T-cell (primary cell): ENCODE measurements at regions not wholly inside any gene's neighbourhood (a gene's known extent, or its start where the extent isn't known, plus 50 kb on each side); places are given as distances from the start of the nearest gene placed in this dataset.

ENCODE experiments used
- ATAC-seq, 4 experiments: fragments of 200-7000 bp in 3 of 4; fragments of 150-1000 bp in 1 of 4; cut with Tn5 transposase; replicated peaks in 1 of 4; 1 replicate in 3 of 4; 2 replicates in 1 of 4; pipeline ENCODE4 v1.10.0; 2021; ENCODE audit warnings: moderate library complexity in 3 of 4, mild to moderate bottlenecking in 2 of 4, moderate number of reproducible peaks in 1 of 4
- CTCF ChIA-PET, 2 donors: fragments of 300-600 bp; sonication (Branson Sonifier 250); formaldehyde crosslinking; loops; one replicate each; lab custom pipeline; 2022; ENCODE audit warnings: antibody characterized with exemption in 2 of 2; lab: Charles Lee
- POLR2A ChIA-PET, 2 donors: fragments of 300-600 bp; sonication (Branson Sonifier 250); formaldehyde crosslinking; loops; one replicate each; lab custom pipeline; 2022; ENCODE audit warnings: antibody characterized with exemption in 2 of 2; lab: Charles Lee
- DNase-seq, 35 experiments: peaks; one replicate each; pipeline versions ENCODE4 v3.0.0 to v3.0.0-alpha.2; 2013 to 2023
- H3K27ac ChIP-seq: one replicate; pipeline ENCODE4 v1.5.1; 2013; ENCODE audit warnings: low read length
- H3K27me3 ChIP-seq, 2 experiments: replicated peaks in 1 of 2; 1 replicate in 1 of 2; 2 replicates in 1 of 2; pipeline versions ENCODE4 v1.6.1 to v1.7.0; 2013; ENCODE audit warnings: low read length in 1 of 2, mixed read lengths in 1 of 2; ENCODE audit not compliant: control insufficient read depth in 2 of 2, insufficient read depth in 2 of 2; ENCODE audit errors: extremely low read depth in 1 of 2
- H3K36me3 ChIP-seq, 2 donors: 1 replicate in 1 of 2; 2 replicates in 1 of 2; pipeline versions ENCODE4 v1.6.1 to v1.7.0; 2013; ENCODE audit warnings: low read length in 1 of 2; ENCODE audit not compliant: control insufficient read depth in 2 of 2, insufficient read depth in 1 of 2; ENCODE audit errors: extremely low read depth in 1 of 2
- H3K4me1 ChIP-seq, 2 experiments: 1 replicate in 1 of 2; 2 replicates in 1 of 2; pipeline versions ENCODE4 v1.6.1 to v1.7.0; 2013; ENCODE audit warnings: low read length in 2 of 2, mixed read lengths in 1 of 2; ENCODE audit not compliant: insufficient read depth in 2 of 2, control insufficient read depth in 1 of 2; ENCODE audit errors: extremely low read depth in 1 of 2
- H3K4me3 ChIP-seq, 2 donors: 1 replicate in 1 of 2; 2 replicates in 1 of 2; pipeline versions ENCODE4 v1.5.1 to v1.7.0; 2013; ENCODE audit warnings: mild to moderate bottlenecking in 2 of 2, low read length in 1 of 2, moderate library complexity in 1 of 2; ENCODE audit not compliant: control insufficient read depth in 1 of 2; ENCODE audit errors: extremely low read depth in 1 of 2
- H3K9me3 ChIP-seq: 2 replicates; pipeline ENCODE4 v1.7.0; 2013
- H3K27ac Mint-ChIP-seq, 2 donors: one replicate each; pipeline ENCODE4 v1.8.0; 2020 to 2021; ENCODE audit warnings: mild to moderate bottlenecking in 2 of 2, mixed read lengths in 2 of 2
- H3K27me3 Mint-ChIP-seq, 2 donors: one replicate each; pipeline ENCODE4 v1.8.0; 2021 to 2022; ENCODE audit warnings: mixed read lengths in 2 of 2
- H3K36me3 Mint-ChIP-seq: one replicate; pipeline ENCODE4 v1.8.0; 2021; ENCODE audit warnings: mixed read lengths
- H3K4me1 Mint-ChIP-seq, 3 donors: one replicate each; pipeline ENCODE4 v1.8.0; 2020 to 2022; ENCODE audit warnings: mixed read lengths in 3 of 3, mild to moderate bottlenecking in 1 of 3
- H3K4me3 Mint-ChIP-seq, 3 donors: one replicate each; pipeline ENCODE4 v1.8.0; 2020 to 2022; ENCODE audit warnings: mild to moderate bottlenecking in 3 of 3, mixed read lengths in 3 of 3, moderate library complexity in 3 of 3
- H3K9me3 Mint-ChIP-seq, 3 donors: one replicate each; pipeline ENCODE4 v1.8.0; 2020 to 2022; ENCODE audit warnings: mixed read lengths in 3 of 3
- WGBS: methylation state at CpG from one replicate; pipeline ENCODE4 v1.1.5; 2013; ENCODE audit warnings: missing lambda C conversion rate; ENCODE audit not compliant: insufficient coverage; 5-methylcytosine and 5-hydroxymethylcytosine counted together

GRCh38 chr12:88756917-88757316 is 176.6 kb upstream of the KITLG start:
- WGBS, result 86% methylated on average over 4 of the region's 4 CpGs
- peaks cover 0 to 15% (median 0%) of the 10 kb centered on the region in 3 donors for H3K9me3 Mint-ChIP-seq
- Histone ChIP-seq H3K27ac (no peak overlapping the region), H3K27me3 (no peaks in the 10 kb centered on the region), H3K4me3 (no peak overlapping the region), H3K36me3 (no peaks in the 10 kb centered on the region), H3K9me3 (no peaks in the 10 kb centered on the region), H3K4me1 (no peaks in the 10 kb centered on the region)
- no peaks in the 10 kb centered on the region for H3K4me1 Mint-ChIP-seq
- ChIA-PET CTCF (no interaction called here), POLR2A (no interaction called here)
- H3K36me3 Mint-ChIP-seq, result no peaks in the 10 kb centered on the region
- H3K4me3 Mint-ChIP-seq, result no peak overlapping the region
- no peak for DNase-seq
- no peak for ATAC-seq
- no peak overlapping the region for H3K27ac Mint-ChIP-seq
- no peaks in the 10 kb centered on the region for H3K27me3 Mint-ChIP-seq

- DNase-seq (no peak), ATAC-seq (no peak)
- no peaks in the 10 kb centered on the region for H3K27me3 Mint-ChIP-seq
- no peaks in the 10 kb centered on the region for H3K4me1 Mint-ChIP-seq
- H3K27me3 ChIP-seq, result no peaks in the 10 kb centered on the region
- H3K9me3 Mint-ChIP-seq, result peaks cover 0 to 15% (median 0%) of the 10 kb centered on the region in 3 donors
- ChIA-PET CTCF (no interaction called here), POLR2A (no interaction called here)
- H3K36me3 ChIP-seq, result no peaks in the 10 kb centered on the region
- H3K27ac Mint-ChIP-seq, result no peak overlapping the region
- no peak overlapping the region for H3K4me3 Mint-ChIP-seq
- no peaks in the 10 kb centered on the region for H3K36me3 Mint-ChIP-seq
- no peak overlapping the region for H3K4me3 ChIP-seq
- no peaks in the 10 kb centered on the region for H3K9me3 ChIP-seq
- H3K27ac ChIP-seq, result no peak overlapping the region
- 75% methylated on average over 2 of the region's 3 CpGs for WGBS
- no peaks in the 10 kb centered on the region for H3K4me1 ChIP-seq
These were observed 175.9 kb upstream of the KITLG start for GRCh38 chr12:88756153-88756552.

GRCh38 chr12:88753707-88754106 is 173.4 kb upstream of the KITLG start:
- Histone ChIP-seq H3K4me1 (no peaks in the 10 kb centered on the region), H3K9me3 (no peaks in the 10 kb centered on the region), H3K27me3 (no peaks in the 10 kb centered on the region), H3K4me3 (no peak overlapping the region), H3K27ac (no peak overlapping the region), H3K36me3 (no peaks in the 10 kb centered on the region)
- POLR2A ChIA-PET, result no interaction called here
- H3K27me3 Mint-ChIP-seq, result no peaks in the 10 kb centered on the region
- peaks cover 0 to 13% (median 0%) of the 10 kb centered on the region in 3 donors for H3K9me3 Mint-ChIP-seq
- no peak for ATAC-seq
- H3K4me3 Mint-ChIP-seq, result no peak overlapping the region
- H3K4me1 Mint-ChIP-seq, result no peaks in the 10 kb centered on the region
- WGBS, result no CpG with 5 or more reads among the region's 8 CpGs
- no peak overlapping the region for H3K27ac Mint-ChIP-seq
- H3K36me3 Mint-ChIP-seq, result no peaks in the 10 kb centered on the region
- CTCF ChIA-PET, result no interaction called here
- no peak for DNase-seq

- no peak overlapping the region for H3K27ac ChIP-seq
- H3K27me3 Mint-ChIP-seq, result no peaks in the 10 kb centered on the region
- no peak for ATAC-seq
- H3K4me3 ChIP-seq, result no peak overlapping the region
- WGBS, result 92% methylated on average over 3 of the region's 4 CpGs
- no peaks in the 10 kb centered on the region for H3K9me3 ChIP-seq
- CTCF ChIA-PET, result no interaction called here
- H3K27me3 ChIP-seq, result no peaks in the 10 kb centered on the region
- no peaks in the 10 kb centered on the region for H3K36me3 Mint-ChIP-seq
- no peaks in the 10 kb centered on the region for H3K4me1 ChIP-seq
- no peak overlapping the region for H3K27ac Mint-ChIP-seq
- H3K9me3 Mint-ChIP-seq, result peaks cover 0 to 13% (median 0%) of the 10 kb centered on the region in 3 donors
- H3K4me1 Mint-ChIP-seq, result no peaks in the 10 kb centered on the region
- H3K4me3 Mint-ChIP-seq, result no peak overlapping the region
- POLR2A ChIA-PET, result no interaction called here
- H3K36me3 ChIP-seq, result no peaks in the 10 kb centered on the region
- no peak for DNase-seq
These were observed 172.8 kb upstream of the KITLG start for GRCh38 chr12:88753066-88753465.

- CTCF ChIA-PET, result interaction anchor here in 1 of 2 donors (0.8 kb wide), 1 partner anchor 76 kb away, joined by 3 read pairs; no protein-coding TSS in a partner anchor
These were observed 171.9 kb upstream of the KITLG start for GRCh38 chr12:88752183-88752582.

GRCh38 chr12:88750867-88751543 is 170.7 kb upstream of the KITLG start:
- WGBS, result 50% methylated on average over 1 of the region's 1 CpG
- Mint-ChIP-seq H3K27me3 (no peaks in the 10 kb centered on the region), H3K27ac (no peak overlapping the region), H3K4me1 (no peaks in the 10 kb centered on the region), H3K4me3 (no peak overlapping the region), H3K36me3 (no peaks in the 10 kb centered on the region), H3K9me3 (peaks cover 0 to 13% (median 0%) of the 10 kb centered on the region in 3 donors)
- ChIA-PET POLR2A (no interaction called here), CTCF (interaction anchor here in 1 of 2 donors (0.8 kb wide), 1 partner anchor 75 kb away, joined by 3 read pairs; no protein-coding TSS in a partner anchor)
- ATAC-seq (no peak), DNase-seq (no peak)
- no peak overlapping the region for H3K4me3 ChIP-seq
- no peaks in the 10 kb centered on the region for H3K27me3 ChIP-seq
- H3K4me1 ChIP-seq, result no peaks in the 10 kb centered on the region
- no peak overlapping the region for H3K27ac ChIP-seq
- H3K36me3 ChIP-seq, result no peaks in the 10 kb centered on the region
- no peaks in the 10 kb centered on the region for H3K9me3 ChIP-seq

More at GRCh38 chr12:88752183-88752582, 171.9 kb upstream of the KITLG start:
- POLR2A ChIA-PET, result no interaction called here
- no peaks in the 10 kb centered on the region for H3K27me3 Mint-ChIP-seq
- no peaks in the 10 kb centered on the region for H3K27me3 ChIP-seq
- H3K36me3 ChIP-seq, result no peaks in the 10 kb centered on the region
- H3K4me1 Mint-ChIP-seq, result no peaks in the 10 kb centered on the region
- ATAC-seq, result no peak
- no peak overlapping the region for H3K4me3 ChIP-seq
- no CpG with 5 or more reads among the region's 3 CpGs for WGBS
- no peaks in the 10 kb centered on the region for H3K4me1 ChIP-seq
- H3K27ac Mint-ChIP-seq, result no peak overlapping the region
- no peaks in the 10 kb centered on the region for H3K36me3 Mint-ChIP-seq
- no peaks in the 10 kb centered on the region for H3K9me3 ChIP-seq
- no peak overlapping the region for H3K27ac ChIP-seq
- no peak for DNase-seq
- peaks cover 0 to 13% (median 0%) of the 10 kb centered on the region in 3 donors for H3K9me3 Mint-ChIP-seq
- no peak overlapping the region for H3K4me3 Mint-ChIP-seq
